HCT116 (cell line): ENCODE measurements at regions not wholly inside any gene's neighbourhood (a gene's known extent, or its start where the extent isn't known, plus 50 kb on each side); places are given as distances from the start of the nearest gene placed in this dataset.

Experiments
- ATAC-seq: fragments of 200-7000 bp; cut with Tn5 transposase; 2 replicates; pipeline ENCODE4 v1.9.1; 2020; ENCODE audit warnings: mild to moderate bottlenecking, moderate library complexity
- BruUV-seq: library from RNA; stranded (reverse); fragments of 400-500 nt; replicated peaks from 2 replicates; lab custom pipeline; 2021; lab: Mats Ljungman, UMichigan
- CTCF ChIA-PET: fragments of 300-600 bp; sonication (Branson Sonifier 250); formaldehyde crosslinking; loops from one replicate; lab custom pipeline; 2021; ENCODE audit warnings: antibody characterized with exemption; lab: Charles Lee
- POLR2A ChIA-PET: fragments of 300-600, 350-600 bp; sonication (Branson Sonifier 250); formaldehyde crosslinking; loops from one replicate; lab custom pipeline; 2021; ENCODE audit warnings: antibody characterized with exemption; lab: Charles Lee
- RAD21 ChIA-PET, 2 experiments: fragments of 300-600 bp; sonication (Branson Sonifier 250); formaldehyde crosslinking; loops; one replicate each; lab custom pipeline; 2023; ENCODE audit warnings: low total read pairs in 2 of 2; ENCODE audit not compliant: uncharacterized antibody in 2 of 2, unreplicated experiment in 2 of 2, low non-redundant PET in 1 of 2; lab: Charles Lee
- DNase-seq: peaks from one replicate; pipeline ENCODE4 v3.0.0-alpha.2; 2010; ENCODE audit warnings: low read depth, low spot score
- H2AFZ ChIP-seq: fragments of 200-600 bp; shearing (Covaris generic), sonication (generic); 2 replicates; pipeline ENCODE4 v1.6.1; 2017; ENCODE audit warnings: low read depth, mixed run types, mixed read lengths, antibody characterized with exemption, low read length; ENCODE audit not compliant: poor library complexity, severe bottlenecking
- H3K27ac ChIP-seq: 2 replicates; pipeline ENCODE4 v1.5.1; 2012; ENCODE audit warnings: low read depth, low read length
- H3K27me3 ChIP-seq: fragments of 200-600 bp; sonication (generic); 2 replicates; pipeline ENCODE4 v1.6.1; 2016; ENCODE audit warnings: mixed run types, low read length, mixed read lengths; ENCODE audit not compliant: insufficient read depth
- H3K36me3 ChIP-seq, 2 experiments: fragments of 200-500 bp in 1 of 2; fragments of 200-600 bp in 1 of 2; sonication (Bioruptor generic) in 1 of 2; sonication (generic) in 1 of 2; 2 replicates each; pipeline versions ENCODE4 v1.5.1 to v1.6.1; 2014 to 2016; ENCODE audit warnings: low read length in 2 of 2, inconsistent platforms in 1 of 2, mixed read lengths in 1 of 2, mixed run types in 1 of 2; ENCODE audit not compliant: insufficient read depth in 2 of 2, control insufficient read depth in 1 of 2
- H3K4me1 ChIP-seq, 2 experiments: fragments of 200-600 bp in 1 of 2; sonication (generic) in 1 of 2; 2 replicates each; pipeline versions ENCODE4 v1.5.1 to v1.6.1; 2012 to 2017; ENCODE audit warnings: low read length in 2 of 2, inconsistent platforms in 1 of 2, mild to moderate bottlenecking in 1 of 2, mixed read lengths in 1 of 2, mixed run types in 1 of 2, moderate library complexity in 1 of 2; ENCODE audit not compliant: insufficient read depth in 2 of 2, control insufficient read depth in 1 of 2
- H3K4me2 ChIP-seq: fragments of 200-600 bp; sonication (generic); 2 replicates; pipeline ENCODE4 v1.6.1; 2017; ENCODE audit warnings: mixed run types, low read length, mixed read lengths
- H3K4me3 ChIP-seq, 2 experiments: fragments of 200-600 bp in 1 of 2; sonication (generic) in 1 of 2; replicated peaks in 1 of 2; 2 replicates each; pipeline ENCODE4 v1.5.1; 2011 to 2016; ENCODE audit warnings: low read length in 2 of 2, control low read depth in 1 of 2, low read depth in 1 of 2, mild to moderate bottlenecking in 1 of 2, mixed read lengths in 1 of 2, mixed run types in 1 of 2
- H3K79me2 ChIP-seq: fragments of 200-600 bp; sonication (generic); 2 replicates; pipeline ENCODE4 v1.6.1; 2017; ENCODE audit warnings: mild to moderate bottlenecking, mixed run types, low read length, moderate library complexity, mixed read lengths; ENCODE audit not compliant: insufficient read depth
- H3K9ac ChIP-seq: fragments of 200-600 bp; sonication (generic); 2 replicates; pipeline ENCODE4 v1.6.1; 2016; ENCODE audit warnings: low read length, mixed read lengths
- H3K9me2 ChIP-seq: fragments of 200-600 bp; sonication (generic), shearing (Covaris generic); 2 replicates; pipeline ENCODE4 v1.6.1; 2017; ENCODE audit warnings: mixed run types, mild to moderate bottlenecking, moderate library complexity; ENCODE audit not compliant: insufficient read depth
- H3K9me3 ChIP-seq, 2 experiments: fragments of 200-500 bp in 1 of 2; fragments of 200-600 bp in 1 of 2; sonication (Bioruptor generic) in 1 of 2; sonication (generic) in 1 of 2; 2 replicates each; pipeline ENCODE4 v1.6.1; 2014 to 2017; ENCODE audit warnings: low read length in 2 of 2, mixed read lengths in 2 of 2, inconsistent platforms in 1 of 2, low read depth in 1 of 2, mild to moderate bottlenecking in 1 of 2, mixed run types in 1 of 2, moderate library complexity in 1 of 2; ENCODE audit not compliant: control insufficient read depth in 1 of 2, insufficient read depth in 1 of 2
- H4K20me1 ChIP-seq: fragments of 200-600 bp; sonication (generic), shearing (Covaris generic); 2 replicates; pipeline ENCODE4 v1.6.1; 2017; ENCODE audit warnings: mixed run types, mild to moderate bottlenecking, moderate library complexity; ENCODE audit not compliant: insufficient read depth
- CEBPB ChIP-seq: IDR thresholded peaks from 2 replicates; pipeline ENCODE4 v1.6.1; 2012; ENCODE audit warnings: low read depth
- EGR1 ChIP-seq: IDR thresholded peaks from 2 replicates; pipeline ENCODE4 v1.6.1; 2012; ENCODE audit warnings: low read depth
- ELF1 ChIP-seq: IDR thresholded peaks from 2 replicates; pipeline ENCODE4 v1.6.1; 2012; ENCODE audit warnings: low read depth, borderline replicate concordance
- EZH2phosphoT487 ChIP-seq: fragments of 200-600 bp; IDR thresholded peaks from 2 replicates; pipeline ENCODE4 v1.6.1; 2018; ENCODE audit warnings: antibody characterized with exemption, borderline replicate concordance
- SIN3A ChIP-seq: IDR thresholded peaks from 2 replicates; pipeline ENCODE4 v1.6.1; 2012; ENCODE audit warnings: low read depth
- SP1 ChIP-seq: IDR thresholded peaks from 2 replicates; pipeline ENCODE4 v1.6.1; 2012; ENCODE audit warnings: low read depth
- SRF ChIP-seq: IDR thresholded peaks from 2 replicates; pipeline ENCODE4 v1.6.1; 2012; ENCODE audit warnings: low read depth
- intact Hi-C: fragments of 100-400 bp; cut with micrococcal nuclease; formaldehyde crosslinking; loops from 2 replicates; pipeline ENCODE4 v1.10.0; 2022
- TF ChIP-seq, protein P1 (sequence below): IDR thresholded peaks from 2 replicates; pipeline ENCODE4 v1.6.1; 2012; ENCODE audit warnings: low read depth
- TF ChIP-seq, protein P2 (sequence below): IDR thresholded peaks from 2 replicates; pipeline ENCODE4 v1.6.1; 2012

DNA sequence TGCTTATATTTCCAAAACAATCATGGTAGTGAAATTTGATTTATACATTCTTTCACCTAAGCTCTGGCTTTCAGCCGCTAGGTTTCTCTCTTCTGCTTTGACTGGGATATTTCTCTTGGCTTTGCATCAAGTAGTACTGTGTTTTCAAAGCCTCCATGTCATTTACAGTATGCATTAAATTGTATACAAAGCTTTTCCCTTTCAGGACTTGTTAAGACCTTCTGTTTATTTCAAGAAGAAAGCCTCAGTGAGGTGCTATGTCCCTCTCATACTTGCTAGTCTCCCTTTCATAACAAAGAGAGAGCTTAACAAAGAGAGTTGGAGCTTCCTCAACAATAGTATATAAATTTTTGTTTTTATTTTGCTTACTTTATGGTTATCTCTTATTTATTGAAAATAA, 84.2 kb upstream of the SLC25A26 start:
- Histone ChIP-seq H3K4me2 (no peak overlapping the region), H4K20me1 (no peaks in the 10 kb centered on the region), H3K9me3 (no peaks in the 10 kb centered on the region), H3K27me3 (no peaks in the 10 kb centered on the region), H3K4me1 (peaks cover 6 to 9% of the 10 kb centered on the region in 2 experiments; a peak in 2 of 4 replicates), H3K4me3 (no peak overlapping the region), H3K9ac (no peak overlapping the region), H3K9me2 (no peaks in the 10 kb centered on the region), H2AFZ (no peak overlapping the region), H3K27ac (no peak overlapping the region)
- no peak for DNase-seq
- ChIA-PET CTCF (no interaction called here), POLR2A (no interaction called here)
- no peak for ATAC-seq
- TF ChIP-seq, protein P1, sequence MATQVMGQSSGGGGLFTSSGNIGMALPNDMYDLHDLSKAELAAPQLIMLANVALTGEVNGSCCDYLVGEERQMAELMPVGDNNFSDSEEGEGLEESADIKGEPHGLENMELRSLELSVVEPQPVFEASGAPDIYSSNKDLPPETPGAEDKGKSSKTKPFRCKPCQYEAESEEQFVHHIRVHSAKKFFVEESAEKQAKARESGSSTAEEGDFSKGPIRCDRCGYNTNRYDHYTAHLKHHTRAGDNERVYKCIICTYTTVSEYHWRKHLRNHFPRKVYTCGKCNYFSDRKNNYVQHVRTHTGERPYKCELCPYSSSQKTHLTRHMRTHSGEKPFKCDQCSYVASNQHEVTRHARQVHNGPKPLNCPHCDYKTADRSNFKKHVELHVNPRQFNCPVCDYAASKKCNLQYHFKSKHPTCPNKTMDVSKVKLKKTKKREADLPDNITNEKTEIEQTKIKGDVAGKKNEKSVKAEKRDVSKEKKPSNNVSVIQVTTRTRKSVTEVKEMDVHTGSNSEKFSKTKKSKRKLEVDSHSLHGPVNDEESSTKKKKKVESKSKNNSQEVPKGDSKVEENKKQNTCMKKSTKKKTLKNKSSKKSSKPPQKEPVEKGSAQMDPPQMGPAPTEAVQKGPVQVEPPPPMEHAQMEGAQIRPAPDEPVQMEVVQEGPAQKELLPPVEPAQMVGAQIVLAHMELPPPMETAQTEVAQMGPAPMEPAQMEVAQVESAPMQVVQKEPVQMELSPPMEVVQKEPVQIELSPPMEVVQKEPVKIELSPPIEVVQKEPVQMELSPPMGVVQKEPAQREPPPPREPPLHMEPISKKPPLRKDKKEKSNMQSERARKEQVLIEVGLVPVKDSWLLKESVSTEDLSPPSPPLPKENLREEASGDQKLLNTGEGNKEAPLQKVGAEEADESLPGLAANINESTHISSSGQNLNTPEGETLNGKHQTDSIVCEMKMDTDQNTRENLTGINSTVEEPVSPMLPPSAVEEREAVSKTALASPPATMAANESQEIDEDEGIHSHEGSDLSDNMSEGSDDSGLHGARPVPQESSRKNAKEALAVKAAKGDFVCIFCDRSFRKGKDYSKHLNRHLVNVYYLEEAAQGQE, result no peak
- TF ChIP-seq ELF1 (no peak), EGR1 (no peak), SP1 (no peak), SRF (no peak), SIN3A (no peak), CEBPB (no peak), EZH2phosphoT487 (no peak)
- TF ChIP-seq, protein P2, sequence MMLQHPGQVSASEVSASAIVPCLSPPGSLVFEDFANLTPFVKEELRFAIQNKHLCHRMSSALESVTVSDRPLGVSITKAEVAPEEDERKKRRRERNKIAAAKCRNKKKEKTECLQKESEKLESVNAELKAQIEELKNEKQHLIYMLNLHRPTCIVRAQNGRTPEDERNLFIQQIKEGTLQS, result no peak
- TF ChIP-seq, all 23 proteins: peak for 0
- H3K36me3 ChIP-seq, result no peaks in the 10 kb centered on the region
- RAD21 ChIA-PET, result interaction anchor here in 1 of 2 experiments (0.6 kb wide), 1 partner anchor 427 kb away, joined by 4 read pairs; no protein-coding TSS in a partner anchor
- BruUV-seq, result no TSS peak
- H3K79me2 ChIP-seq, result no peaks in the 10 kb centered on the region
- intact Hi-C loops, result loop anchor here (10.0 kb wide), 1 partner anchor 222 kb away; no protein-coding TSS in a partner anchor
